Iris pigment epithelial cell (primary cell): ENCODE measurements at regions not wholly inside any gene's neighbourhood (a gene's known extent, or its start where the extent isn't known, plus 50 kb on each side); places are given as distances from the start of the nearest gene placed in this dataset.
"Not testable (repeated sequence)": the region's sequence is repeated elsewhere in the genome, so short reads cannot be mapped to it uniquely, and the experiment has no call there.

Source experiments
- DNase-seq: peaks from one replicate; pipeline ENCODE4 v3.0.0-alpha.2; 2011; ENCODE audit warnings: low read depth

- DNase-seq = no peak
Observed at GRCh38 chr9:111276431-111277128, 53.4 kb downstream of the OR2K2 start.

DNA sequence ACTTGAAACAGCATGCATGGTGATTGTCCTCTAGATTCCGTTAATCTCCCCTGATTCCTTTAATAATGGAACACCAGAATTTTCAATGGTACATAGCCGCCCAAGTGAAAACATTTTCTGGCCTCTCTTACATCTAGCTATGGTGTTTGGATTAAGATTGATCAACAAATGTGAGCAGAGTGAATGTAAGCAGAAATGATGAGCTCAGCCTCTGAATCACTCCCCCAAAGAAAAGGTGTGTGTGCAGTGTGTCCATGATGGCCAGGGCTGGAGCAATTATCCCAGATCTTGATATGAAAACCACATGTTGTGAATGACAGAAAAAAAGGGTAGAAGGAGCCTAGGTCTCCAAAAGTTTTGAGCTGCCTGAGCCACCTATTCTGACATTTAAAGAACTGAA is 55.3 kb downstream of the OR2K2 start:
- DNase-seq = peak; percentile 22

- no peak for DNase-seq
Observed at GRCh38 chr9:111272581-111272980, 57.4 kb downstream of the OR2K2 start.

DNA sequence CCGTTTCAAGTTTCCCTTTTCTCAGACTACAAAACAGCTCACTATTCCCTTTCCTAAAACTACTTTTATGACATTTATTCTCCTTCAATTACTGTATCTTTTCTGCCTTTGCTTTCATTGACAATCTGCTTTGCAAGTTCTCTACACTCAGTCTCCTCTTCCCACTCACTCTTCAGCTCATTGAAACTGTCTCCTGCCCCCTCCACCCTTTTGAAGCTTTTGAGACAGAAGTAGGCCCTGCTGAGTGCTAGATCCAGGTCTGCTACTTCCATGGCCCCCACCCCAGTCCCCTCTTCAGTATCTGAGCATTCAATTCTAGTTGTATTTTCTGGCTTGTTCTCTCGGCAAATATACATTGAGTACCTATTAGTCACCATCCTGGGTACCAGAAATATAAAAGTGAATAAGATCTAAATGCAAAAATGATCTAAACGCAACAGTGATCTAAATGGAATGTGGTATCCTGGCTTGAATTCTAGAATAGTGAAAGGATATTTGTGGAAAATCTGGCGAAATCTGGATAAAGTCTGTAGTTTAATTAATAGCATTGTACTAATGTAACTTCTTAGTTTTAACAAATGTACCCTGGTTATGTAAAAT is 58.4 kb downstream of the OR2K2 start:
- DNase-seq = peak; percentile 45

- DNase-seq = no peak
Observed at GRCh38 chr9:111271047-111271446, 59.0 kb downstream of the OR2K2 start.

DNA sequence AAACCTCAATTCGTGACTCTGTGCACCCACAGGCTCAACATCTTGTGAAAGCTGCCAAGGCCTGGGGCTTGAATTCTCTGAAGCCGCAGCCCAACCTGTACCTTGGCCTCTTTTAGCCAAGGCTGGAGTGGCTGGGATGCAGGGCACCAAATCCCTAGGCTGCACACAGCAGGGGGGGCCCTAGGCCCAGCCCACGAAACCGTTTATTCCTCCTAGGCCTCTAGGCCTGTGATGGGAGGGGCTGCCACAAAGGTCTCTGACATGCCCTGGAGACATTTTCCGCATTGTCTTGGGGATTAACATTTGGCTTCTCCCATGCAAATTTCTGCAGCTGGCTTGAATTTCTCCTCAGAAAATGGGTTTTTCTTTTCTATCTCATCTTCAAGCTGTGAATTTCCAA is 64.0 kb downstream of the OR2K2 start:
- DNase-seq = not testable (repeated sequence)

DNA sequence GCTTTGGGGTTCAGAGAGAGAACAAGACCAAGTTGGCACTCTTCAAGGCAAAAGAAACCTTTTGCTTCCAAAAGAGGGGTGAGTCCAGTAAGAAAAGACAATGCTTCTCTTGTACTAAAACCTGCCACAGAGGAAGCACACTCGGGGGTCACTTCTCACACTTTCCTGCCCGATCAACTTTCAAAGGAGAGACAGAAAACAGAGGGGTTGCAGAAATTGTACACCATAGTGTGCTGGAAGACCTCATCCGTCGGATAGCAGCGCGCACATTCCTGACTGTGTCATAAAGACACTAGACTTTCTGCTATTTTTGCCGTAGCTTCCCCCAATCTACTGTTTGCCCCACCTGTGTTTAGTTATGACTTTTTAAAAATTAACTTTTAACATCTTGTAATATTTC is 66.9 kb downstream of the OR2K2 start:
- DNase-seq = no peak

DNA sequence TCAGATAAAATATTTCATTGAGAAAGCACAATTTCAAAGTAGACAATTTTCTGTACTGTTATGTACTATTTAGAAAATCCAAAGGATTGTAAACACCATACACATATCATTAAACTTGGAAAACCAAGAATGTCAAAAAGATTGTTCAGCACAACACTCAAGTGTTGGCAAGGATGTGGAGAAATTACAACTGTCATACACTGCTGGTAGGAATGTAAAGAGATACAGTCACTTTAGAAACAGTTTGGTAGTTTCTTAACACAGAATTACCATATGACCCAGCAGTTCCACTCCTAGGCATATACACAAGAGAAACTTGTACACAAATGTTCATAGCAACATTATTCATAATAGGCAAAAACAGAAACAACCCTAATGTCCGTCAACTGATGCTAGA is 71.2 kb downstream of the OR2K2 start:
- no peak for DNase-seq

- DNase-seq = no peak
Observed at GRCh38 chr9:111258209-111258874, 71.7 kb downstream of the OR2K2 start.

GRCh38 chr9:111253742-111254437 is 76.1 kb downstream of the OR2K2 start:
- no peak for DNase-seq

DNA sequence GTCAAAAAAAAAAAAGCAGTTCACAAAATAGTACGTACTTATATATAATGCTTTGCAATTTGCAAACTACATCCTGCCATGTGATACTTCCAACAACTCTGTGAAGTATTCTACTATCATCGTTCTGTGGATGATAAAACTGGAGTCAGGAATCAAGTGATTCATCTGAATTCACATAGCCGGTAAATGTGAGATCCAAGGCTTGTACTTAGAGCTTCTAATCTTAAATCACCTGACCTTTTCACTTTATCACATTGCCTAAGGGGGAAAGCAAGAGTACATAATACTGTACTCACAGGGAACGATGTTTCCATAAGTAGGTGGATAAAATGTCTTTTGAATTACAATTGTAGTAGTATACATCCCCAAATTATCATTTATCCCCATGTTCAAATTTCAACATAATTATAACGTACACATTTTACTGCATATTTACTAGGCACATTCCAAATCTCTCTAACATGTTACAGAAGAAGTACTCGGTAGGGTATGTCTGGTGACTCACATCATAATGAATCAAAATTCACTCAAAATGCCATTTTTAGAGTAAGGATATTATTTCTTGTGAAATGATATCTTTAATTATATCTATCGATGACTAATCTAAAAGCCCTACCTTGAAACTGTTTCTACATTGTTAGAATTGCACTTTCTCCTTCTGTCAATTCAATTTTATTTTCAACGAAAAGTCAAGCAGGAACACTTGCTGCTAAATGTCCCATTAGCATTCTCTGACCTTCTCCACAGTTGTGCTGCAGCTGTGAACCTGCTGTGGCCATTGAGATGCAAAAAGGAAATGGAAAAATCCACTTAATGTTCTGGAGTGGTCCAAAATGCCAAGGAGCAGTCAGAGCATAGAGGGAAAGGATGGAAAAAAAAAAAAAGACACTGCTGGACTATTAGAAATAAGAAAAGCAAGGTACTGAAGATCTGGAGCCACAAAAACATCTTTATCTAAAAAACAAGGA is 78.9 kb downstream of the OR2K2 start:
- no peak for DNase-seq

- DNase-seq = no peak
Observed at GRCh38 chr9:111237447-111237846, 92.6 kb downstream of the OR2K2 start.

DNA sequence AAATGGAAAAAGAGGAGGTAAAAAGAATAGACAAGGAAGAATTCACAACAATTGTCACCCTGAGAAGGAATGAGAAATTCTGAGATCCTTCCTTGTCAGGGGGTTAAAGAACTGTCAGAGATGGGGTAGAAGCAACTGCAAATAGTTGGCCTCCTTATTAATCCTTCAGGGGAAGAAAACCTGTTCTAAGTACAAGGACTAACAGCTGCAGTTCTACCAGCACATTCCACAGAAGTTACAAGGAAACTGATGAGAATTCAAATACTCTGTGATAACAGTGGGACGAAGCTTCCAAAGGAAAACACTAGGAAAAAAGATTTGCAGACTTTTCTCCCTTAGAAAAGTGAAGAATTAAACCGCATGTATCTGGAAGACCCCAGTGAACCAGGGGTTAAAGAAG is 93.7 kb downstream of the OR2K2 start:
- peak; percentile 22 for DNase-seq

GRCh38 chr9:111233963-111234362 is 96.1 kb downstream of the OR2K2 start:
- no peak for DNase-seq

DNA sequence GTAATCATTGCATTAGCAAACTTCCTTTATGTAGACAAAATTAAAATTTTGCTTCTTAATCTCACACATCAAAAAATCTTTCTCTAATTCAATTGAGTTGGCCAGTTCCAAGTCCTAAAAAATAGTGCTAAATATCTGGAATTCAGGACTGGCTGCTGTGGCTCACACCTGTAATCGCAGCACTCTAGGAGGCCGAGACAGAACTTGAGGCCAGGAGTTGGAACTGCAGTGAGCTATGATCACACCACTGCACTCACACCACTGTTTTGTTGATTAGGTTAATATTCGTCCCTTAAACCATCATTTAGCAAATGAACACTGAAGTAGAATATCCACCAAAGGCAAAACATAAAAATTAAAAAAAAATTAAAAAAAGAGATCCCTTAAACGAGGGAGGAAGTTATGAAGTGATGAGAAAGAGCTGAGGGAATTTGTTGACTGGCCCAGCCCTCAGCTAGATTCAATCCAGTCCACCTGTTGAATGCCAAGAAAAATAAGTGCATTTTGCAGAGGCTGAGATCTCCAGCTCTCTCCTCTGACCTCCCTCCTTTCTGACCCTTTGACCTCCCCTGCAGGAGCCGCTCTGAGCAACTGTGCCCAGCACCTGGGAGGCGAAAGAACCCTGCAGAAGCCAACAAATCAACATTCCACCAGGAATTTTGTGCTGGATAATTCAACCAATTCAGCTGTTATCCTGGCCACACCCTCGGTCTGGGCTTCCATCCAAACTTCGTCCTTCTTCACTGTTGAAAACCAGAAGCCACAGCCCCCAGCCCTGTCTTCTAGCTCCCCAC is 96.8 kb downstream of the OR2K2 start:
- DNase-seq = no peak

GRCh38 chr9:111231801-111232580 is 98.0 kb downstream of the OR2K2 start:
- DNase-seq = no peak

GRCh38 chr9:111222757-111223156 is 107.3 kb downstream of the OR2K2 start:
- DNase-seq = no peak

DNA sequence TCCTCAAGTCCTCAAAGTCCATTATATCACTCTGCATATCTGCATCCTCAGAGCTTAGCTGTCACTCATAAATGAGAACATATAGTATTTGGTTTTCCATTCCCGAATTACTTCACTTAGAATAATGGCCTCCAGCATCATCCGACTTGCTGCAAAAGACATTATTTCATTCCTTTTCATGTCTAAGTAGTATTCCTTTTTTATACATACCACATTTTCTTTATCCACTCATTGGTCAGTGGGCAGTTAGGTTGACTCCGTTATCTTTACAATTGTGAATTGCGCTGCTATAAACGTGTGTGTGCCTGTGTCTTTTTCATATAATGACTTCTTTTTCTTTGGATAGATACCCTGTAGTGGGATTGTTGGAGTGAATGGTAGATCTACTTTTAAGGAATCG is 117.2 kb downstream of the OR2K2 start:
- no peak for DNase-seq

DNA sequence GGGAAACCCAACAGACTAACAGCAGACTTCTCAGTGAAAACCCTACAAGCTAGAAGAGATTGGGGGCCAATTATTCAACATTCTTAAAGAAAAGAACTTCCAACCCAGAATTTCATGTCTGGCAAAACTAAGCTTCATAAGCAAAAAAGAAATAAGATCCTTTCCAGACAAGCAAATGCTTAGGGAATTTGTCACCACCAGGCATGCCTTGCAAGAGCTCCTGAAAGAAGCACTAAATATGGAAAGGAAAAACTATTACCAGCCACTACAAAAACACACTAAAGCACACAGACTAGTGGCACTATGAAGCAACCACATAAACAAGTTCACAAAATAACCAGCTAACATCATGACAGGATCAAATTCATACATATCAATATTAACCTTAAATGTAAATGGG is 131.1 kb downstream of the OR2K2 start:
- peak; percentile 47 for DNase-seq

- DNase-seq = no peak
Observed at GRCh38 chr9:111197256-111197655, 132.8 kb downstream of the OR2K2 start.
